ENCODE measurements at regions not wholly inside any gene's neighbourhood (a gene's known extent, or its start where the extent isn't known, plus 50 kb on each side); places are given as distances from the start of the nearest gene placed in this dataset.

DNA sequence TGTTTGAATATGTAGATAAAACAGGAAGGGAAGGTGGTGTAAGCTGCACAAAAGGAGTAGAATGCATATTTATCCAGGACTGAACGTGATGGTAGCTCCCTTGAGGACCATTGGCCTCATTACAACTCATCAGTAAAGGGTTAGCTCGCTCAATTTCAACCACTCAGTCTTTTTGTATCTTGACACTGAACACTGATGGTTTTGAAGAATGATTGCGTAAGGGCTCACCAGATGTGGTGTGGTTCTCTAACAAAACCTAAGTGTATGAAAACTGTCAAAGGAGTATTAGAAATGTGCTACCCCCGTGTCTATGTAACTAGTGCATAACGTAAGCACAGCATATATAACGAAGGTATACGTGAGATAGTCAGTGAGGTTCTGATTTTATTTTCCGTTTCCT lies 272.4 kb upstream of the THSD7B start:
- Mint-ChIP-seq H3K27me3 (ENCODE audit: low read depth) (peaks cover 2% of the 10 kb centered on the region), H3K4me3 (ENCODE audit: low read depth) (no peak overlapping the region), H3K9me3 (no peaks in the 10 kb centered on the region), H3K27ac (no peak overlapping the region), H3K36me3 (ENCODE audit: low read depth) (no peaks in the 10 kb centered on the region), H3K4me1 (ENCODE audit: low read depth) (no peaks in the 10 kb centered on the region)
- intact Hi-C loops (cut with micrococcal nuclease): no loop called here
- no peak for DNase-seq (ENCODE audit: low spot score)

DNA sequence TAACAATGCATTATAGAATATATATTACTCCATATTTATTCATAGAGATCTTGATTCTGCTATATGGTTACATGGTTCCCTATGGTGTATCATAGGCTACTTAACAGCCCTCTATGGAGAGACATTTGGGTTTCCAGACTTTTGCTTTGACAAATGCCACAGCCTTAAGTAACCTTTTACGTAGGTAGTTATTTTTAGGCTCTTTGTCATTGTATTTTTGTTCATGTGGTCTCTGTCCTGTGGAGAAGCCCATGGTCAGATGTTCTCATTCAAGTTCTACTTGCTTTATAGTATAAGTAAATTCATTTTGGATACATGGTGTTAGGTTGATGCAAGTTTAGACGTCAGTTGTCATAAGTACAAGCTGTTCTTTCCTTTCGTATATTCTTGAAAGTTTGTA lies 275.2 kb upstream of the THSD7B start:
- Mint-ChIP-seq H3K36me3 (ENCODE audit: low read depth) (no peaks in the 10 kb centered on the region), H3K27me3 (ENCODE audit: low read depth) (peaks cover 4% of the 10 kb centered on the region), H3K9me3 (no peaks in the 10 kb centered on the region), H3K4me3 (ENCODE audit: low read depth) (no peak overlapping the region), H3K27ac (no peak overlapping the region), H3K4me1 (ENCODE audit: low read depth) (no peaks in the 10 kb centered on the region)
- DNase-seq (ENCODE audit: low spot score): no peak
- intact Hi-C loops (cut with micrococcal nuclease): no loop called here

DNA sequence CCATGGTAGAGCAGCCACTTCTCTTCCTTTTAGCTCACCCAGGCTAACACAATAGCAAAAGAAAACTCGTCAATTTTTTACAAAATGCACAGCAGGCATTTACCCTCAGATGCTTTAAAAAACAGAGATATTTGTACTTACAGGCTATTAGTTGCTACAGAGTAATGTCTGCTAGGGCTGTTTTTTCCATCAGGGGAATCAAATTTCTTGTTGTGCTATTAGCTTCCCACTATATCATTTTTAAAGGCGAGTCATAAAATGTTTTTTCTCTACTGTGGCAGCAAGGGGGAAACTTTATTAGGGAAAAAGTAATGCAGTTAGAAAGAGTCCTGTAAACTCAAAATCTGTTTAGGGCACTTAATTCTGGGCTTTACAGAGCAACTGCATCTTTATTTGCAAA lies 277.9 kb upstream of the THSD7B start:
- H3K9me3 Mint-ChIP-seq: no peaks in the 10 kb centered on the region
- intact Hi-C loops (cut with micrococcal nuclease): no loop called here
- no peaks in the 10 kb centered on the region for H3K36me3 Mint-ChIP-seq (ENCODE audit: low read depth)
- peaks cover 4% of the 10 kb centered on the region for H3K27me3 Mint-ChIP-seq (ENCODE audit: low read depth)
- no peak overlapping the region for H3K4me3 Mint-ChIP-seq (ENCODE audit: low read depth)
- H3K27ac Mint-ChIP-seq: no peak overlapping the region
- DNase-seq (ENCODE audit: low spot score): no peak
- no peaks in the 10 kb centered on the region for H3K4me1 Mint-ChIP-seq (ENCODE audit: low read depth)

DNA sequence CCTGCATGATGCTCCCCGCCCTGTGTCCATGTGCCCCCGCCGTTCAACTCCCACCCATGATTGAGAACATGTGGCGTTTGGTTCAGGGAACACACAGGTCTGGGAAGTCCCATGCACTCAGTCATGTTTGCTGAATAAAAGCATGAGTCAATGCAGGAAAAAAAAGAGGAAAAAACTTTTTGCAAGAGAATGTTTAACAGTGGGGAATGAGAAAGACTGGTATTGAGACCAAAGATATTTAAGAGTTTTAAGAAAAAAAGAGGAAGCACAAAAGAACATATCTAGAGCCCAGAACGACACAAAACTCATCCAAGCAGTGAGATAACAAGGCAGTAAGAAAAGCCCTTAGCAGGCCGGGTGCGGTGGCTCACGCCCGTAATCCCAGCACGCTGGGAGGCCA lies 279.2 kb upstream of the THSD7B start:
- no peaks in the 10 kb centered on the region for H3K36me3 Mint-ChIP-seq (ENCODE audit: low read depth)

DNA sequence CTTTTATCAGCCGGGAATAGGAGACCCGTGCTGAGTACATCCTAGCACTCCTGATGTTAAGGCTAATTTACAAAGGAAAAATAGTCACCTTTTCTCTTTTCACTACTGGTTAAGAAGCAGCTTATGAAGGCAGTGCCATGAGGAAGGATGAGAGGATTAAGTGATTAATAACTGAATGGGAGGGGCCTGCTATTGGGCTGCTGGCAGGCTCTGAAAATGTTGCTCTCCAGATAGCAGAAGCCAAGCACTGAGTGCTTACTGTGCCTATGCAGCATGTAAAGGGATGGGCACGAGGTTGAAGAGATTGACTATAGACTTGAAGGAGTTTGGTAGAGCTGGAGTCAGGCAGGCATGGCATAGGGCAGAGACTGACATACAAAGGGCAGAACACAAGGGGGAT lies 282.4 kb upstream of the THSD7B start:
- H3K4me1 Mint-ChIP-seq (ENCODE audit: low read depth): no peaks in the 10 kb centered on the region
- DNase-seq (ENCODE audit: low spot score): no peak
- no peaks in the 10 kb centered on the region for H3K36me3 Mint-ChIP-seq (ENCODE audit: low read depth)
- intact Hi-C loops (cut with micrococcal nuclease): no loop called here
- H3K9me3 Mint-ChIP-seq: peaks cover 5% of the 10 kb centered on the region
- H3K27ac Mint-ChIP-seq: no peak overlapping the region
- no peak overlapping the region for H3K4me3 Mint-ChIP-seq (ENCODE audit: low read depth)
- H3K27me3 Mint-ChIP-seq (ENCODE audit: low read depth): peaks cover 3% of the 10 kb centered on the region

More for the DNA sequence above, 279.2 kb upstream of the THSD7B start:
- Mint-ChIP-seq H3K27me3 (ENCODE audit: low read depth) (peaks cover 4% of the 10 kb centered on the region), H3K4me1 (ENCODE audit: low read depth) (no peaks in the 10 kb centered on the region), H3K27ac (no peak overlapping the region), H3K4me3 (ENCODE audit: low read depth) (no peak overlapping the region), H3K9me3 (no peaks in the 10 kb centered on the region)
- intact Hi-C loops (cut with micrococcal nuclease): no loop called here
- no peak for DNase-seq (ENCODE audit: low spot score)

DNA sequence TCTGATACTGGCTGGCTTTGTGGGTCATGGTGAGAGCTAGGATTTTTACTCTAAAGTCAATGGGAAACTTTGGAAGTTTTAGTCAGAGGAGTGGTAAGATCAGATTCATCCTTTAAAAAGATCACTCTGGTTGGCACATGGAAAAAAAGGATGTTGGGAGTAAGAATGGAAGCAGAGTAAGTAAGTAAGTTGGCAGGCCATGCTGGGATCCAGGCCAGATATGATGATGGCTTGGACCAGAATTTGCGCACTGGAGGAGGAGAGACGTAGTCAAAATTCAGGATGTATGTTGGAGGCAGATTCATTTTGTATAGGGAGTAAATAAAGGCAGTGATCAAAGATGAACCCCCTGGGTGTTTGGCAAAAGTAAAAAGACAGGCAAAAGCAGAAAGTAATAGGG lies 283.3 kb upstream of the THSD7B start:
- H3K4me3 Mint-ChIP-seq (ENCODE audit: low read depth): no peak overlapping the region
- H3K36me3 Mint-ChIP-seq (ENCODE audit: low read depth): no peaks in the 10 kb centered on the region
- no peaks in the 10 kb centered on the region for H3K4me1 Mint-ChIP-seq (ENCODE audit: low read depth)
- no peak overlapping the region for H3K27ac Mint-ChIP-seq
- DNase-seq (ENCODE audit: low spot score): no peak
- H3K27me3 Mint-ChIP-seq (ENCODE audit: low read depth): peaks cover 3% of the 10 kb centered on the region
- intact Hi-C loops (cut with micrococcal nuclease): no loop called here
- peaks cover 5% of the 10 kb centered on the region for H3K9me3 Mint-ChIP-seq

DNA sequence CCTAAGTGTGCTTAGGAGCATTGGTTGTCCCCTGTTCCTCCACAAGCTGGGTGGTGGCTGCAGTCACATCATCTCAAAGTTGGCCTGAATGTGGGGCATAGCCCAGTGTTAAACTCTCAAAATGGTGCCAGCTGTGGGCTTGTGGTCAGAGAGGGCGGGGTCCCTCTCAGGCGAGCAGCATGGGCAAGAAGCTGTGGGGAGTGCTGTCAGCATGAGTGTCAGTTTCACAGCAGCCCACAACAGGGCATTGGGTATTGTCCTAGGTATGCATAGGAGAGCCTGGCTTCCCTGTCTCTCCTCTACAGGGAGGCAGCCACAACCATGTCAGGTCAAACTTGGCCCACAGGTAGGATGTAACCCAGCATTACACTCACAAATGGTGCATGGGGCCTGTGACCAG lies 285.6 kb upstream of the THSD7B start:
- no peak for DNase-seq (ENCODE audit: low spot score)
- no peaks in the 10 kb centered on the region for H3K36me3 Mint-ChIP-seq (ENCODE audit: low read depth)
- intact Hi-C loops (cut with micrococcal nuclease): no loop called here
- H3K9me3 Mint-ChIP-seq: peaks cover 5% of the 10 kb centered on the region
- no peak overlapping the region for H3K27ac Mint-ChIP-seq
- no peak overlapping the region for H3K4me3 Mint-ChIP-seq (ENCODE audit: low read depth)
- peaks cover 2% of the 10 kb centered on the region for H3K27me3 Mint-ChIP-seq (ENCODE audit: low read depth)
- H3K4me1 Mint-ChIP-seq (ENCODE audit: low read depth): no peaks in the 10 kb centered on the region

DNA sequence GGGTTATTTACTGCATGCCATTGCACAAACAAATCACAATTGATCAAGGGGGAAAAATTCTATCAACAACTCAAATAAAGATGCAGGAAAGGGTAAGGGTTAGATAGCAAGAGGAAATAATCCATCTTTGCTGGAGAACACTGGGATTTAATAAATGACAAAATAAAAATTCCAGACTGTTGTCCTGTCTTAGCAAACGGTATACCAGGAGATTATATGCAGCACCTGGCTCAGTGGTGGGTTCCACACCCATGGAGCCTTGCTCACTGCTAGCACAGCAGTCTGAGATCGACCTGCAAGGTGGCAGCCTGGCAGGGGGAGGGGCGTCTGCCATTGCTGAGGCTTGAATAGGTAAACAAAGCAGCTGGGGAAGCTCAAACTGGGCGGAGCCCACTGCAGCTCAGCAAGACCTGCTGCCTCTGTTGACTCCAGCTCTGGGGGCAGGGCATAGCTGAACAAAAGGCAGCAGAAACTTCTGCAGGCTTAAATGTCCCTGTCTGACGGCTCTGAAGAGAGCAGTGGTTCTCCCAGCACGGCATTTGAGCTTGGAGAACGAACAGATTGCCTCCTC lies 296.5 kb upstream of the THSD7B start:
- H3K27ac Mint-ChIP-seq: no peak overlapping the region
- no peaks in the 10 kb centered on the region for H3K9me3 Mint-ChIP-seq
- no peak for DNase-seq (ENCODE audit: low spot score)
- H3K4me3 Mint-ChIP-seq (ENCODE audit: low read depth): no peak overlapping the region
- intact Hi-C loops (cut with micrococcal nuclease): no loop called here
- no peaks in the 10 kb centered on the region for H3K36me3 Mint-ChIP-seq (ENCODE audit: low read depth)
- H3K27me3 Mint-ChIP-seq (ENCODE audit: low read depth): peaks cover 12% of the 10 kb centered on the region
- H3K4me1 Mint-ChIP-seq (ENCODE audit: low read depth): no peaks in the 10 kb centered on the region

DNA sequence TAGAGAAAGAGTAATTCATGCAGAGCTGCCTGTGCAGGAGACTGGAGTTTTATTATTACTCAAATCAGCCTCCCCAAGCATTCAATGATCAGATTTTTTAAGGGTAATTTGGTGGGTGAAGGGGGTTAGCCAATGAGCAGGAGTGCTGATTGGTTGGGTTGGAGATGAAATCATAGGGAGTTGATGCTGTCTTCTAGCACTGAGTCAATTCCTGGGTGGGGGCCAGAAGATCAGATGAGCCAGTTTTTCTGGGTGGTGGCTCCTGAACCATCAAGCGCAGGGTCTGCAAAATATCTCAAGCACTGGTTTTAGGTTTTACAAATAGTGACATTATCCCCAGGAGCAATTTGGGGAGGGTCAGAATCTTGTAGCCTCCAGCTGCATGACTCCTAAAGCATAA lies 312.8 kb upstream of the THSD7B start:
- no peak overlapping the region for H3K4me3 Mint-ChIP-seq (ENCODE audit: low read depth)
- no peak overlapping the region for H3K27ac Mint-ChIP-seq
- intact Hi-C loops (cut with micrococcal nuclease): no loop called here
- no peaks in the 10 kb centered on the region for H3K36me3 Mint-ChIP-seq (ENCODE audit: low read depth)
- DNase-seq (ENCODE audit: low spot score): no peak
- no peaks in the 10 kb centered on the region for H3K9me3 Mint-ChIP-seq
- peaks cover 30% of the 10 kb centered on the region for H3K27me3 Mint-ChIP-seq (ENCODE audit: low read depth)
- H3K4me1 Mint-ChIP-seq (ENCODE audit: low read depth): no peaks in the 10 kb centered on the region

DNA sequence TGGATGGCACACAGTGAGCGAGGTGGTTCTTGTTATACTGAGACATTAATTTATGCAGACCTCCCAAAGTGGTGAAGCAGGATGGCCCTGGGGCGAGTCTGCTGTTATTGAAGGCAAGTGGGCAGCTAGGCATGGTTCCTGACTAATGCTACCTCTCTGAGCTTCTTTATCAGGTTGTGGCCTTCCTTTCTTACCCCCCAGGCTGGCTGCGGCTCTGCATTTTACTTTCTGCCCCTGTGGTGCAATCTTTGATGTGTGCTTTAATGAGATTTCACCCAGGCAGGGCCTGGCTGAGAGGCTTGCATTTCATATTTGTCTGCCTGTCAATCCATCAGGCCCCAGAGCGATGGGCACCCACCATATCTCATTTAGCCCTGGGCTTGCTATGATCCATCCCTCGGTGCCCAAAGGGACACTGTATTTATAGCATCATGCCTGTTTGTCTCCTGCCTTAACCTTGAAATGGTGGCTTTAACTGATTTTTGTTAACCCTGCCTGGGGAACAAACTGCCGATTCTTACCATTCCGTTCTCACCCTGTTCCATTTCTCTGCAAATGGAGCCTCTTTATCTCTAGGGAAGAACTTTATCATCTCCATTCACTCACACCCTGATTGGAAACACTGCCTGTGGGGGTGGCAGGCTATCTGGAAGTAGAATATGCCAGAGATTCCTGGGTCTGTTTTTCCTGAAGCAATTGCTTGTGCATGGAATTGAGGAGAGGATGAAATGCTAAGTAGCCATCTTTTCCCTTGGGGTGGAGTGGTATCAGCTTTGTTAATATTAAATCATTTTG lies 316.2 kb upstream of the THSD7B start:
- DNase-seq (ENCODE audit: low spot score): no peak
- Mint-ChIP-seq H3K4me1 (ENCODE audit: low read depth) (no peaks in the 10 kb centered on the region), H3K27ac (no peak overlapping the region), H3K27me3 (ENCODE audit: low read depth) (peaks cover 22% of the 10 kb centered on the region), H3K36me3 (ENCODE audit: low read depth) (no peaks in the 10 kb centered on the region), H3K9me3 (no peaks in the 10 kb centered on the region), H3K4me3 (ENCODE audit: low read depth) (no peak overlapping the region)
- intact Hi-C loops (cut with micrococcal nuclease): no loop called here

DNA sequence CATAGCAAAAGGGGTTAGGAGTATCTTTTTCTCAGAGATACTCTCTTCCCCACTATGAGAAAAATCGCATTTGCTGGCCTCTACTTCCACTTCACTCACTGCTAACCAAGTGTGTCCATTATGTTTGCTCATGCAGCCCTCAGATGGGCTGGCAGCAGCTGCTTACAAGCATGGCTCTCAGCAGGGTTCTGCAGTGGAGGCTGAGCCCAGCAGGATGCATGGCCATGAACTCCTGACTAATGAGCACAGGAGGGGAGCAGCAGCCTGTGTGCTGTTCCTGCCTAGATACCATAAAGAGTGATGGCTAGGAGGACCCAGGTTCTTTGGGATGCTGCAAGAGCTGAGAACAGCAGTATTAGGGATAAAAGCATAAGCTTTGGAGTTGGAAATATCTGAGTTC lies 316.9 kb upstream of the THSD7B start:
- Mint-ChIP-seq H3K9me3 (no peaks in the 10 kb centered on the region), H3K27me3 (ENCODE audit: low read depth) (peaks cover 18% of the 10 kb centered on the region), H3K36me3 (ENCODE audit: low read depth) (no peaks in the 10 kb centered on the region), H3K4me3 (ENCODE audit: low read depth) (no peak overlapping the region), H3K27ac (no peak overlapping the region), H3K4me1 (ENCODE audit: low read depth) (no peaks in the 10 kb centered on the region)
- intact Hi-C loops (cut with micrococcal nuclease): no loop called here
- DNase-seq (ENCODE audit: low spot score): no peak

DNA sequence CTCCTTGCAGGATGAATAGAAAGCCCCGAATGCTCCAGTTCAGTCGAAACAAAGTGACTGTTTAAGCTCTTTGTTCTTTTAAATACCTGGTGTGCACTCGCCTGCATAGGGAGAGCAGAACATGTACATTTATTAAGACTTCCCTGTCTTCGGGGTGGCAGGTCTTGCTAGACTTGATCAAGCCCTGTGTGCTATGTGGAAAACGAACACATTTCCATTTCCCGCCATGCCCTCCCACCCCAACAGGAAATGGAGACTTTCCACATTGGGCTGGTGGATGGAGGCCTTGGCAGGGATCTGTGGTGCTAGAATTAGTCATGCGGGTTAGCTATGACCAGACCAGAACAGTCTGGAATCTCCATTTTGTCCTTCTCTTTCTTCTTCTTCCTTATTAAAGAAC lies 321.0 kb upstream of the THSD7B start:
- Mint-ChIP-seq H3K4me3 (ENCODE audit: low read depth) (no peak overlapping the region), H3K9me3 (no peaks in the 10 kb centered on the region), H3K27me3 (ENCODE audit: low read depth) (peaks cover 11% of the 10 kb centered on the region), H3K4me1 (ENCODE audit: low read depth) (no peaks in the 10 kb centered on the region), H3K27ac (no peak overlapping the region), H3K36me3 (ENCODE audit: low read depth) (no peaks in the 10 kb centered on the region)
- no peak for DNase-seq (ENCODE audit: low spot score)
- intact Hi-C loops (cut with micrococcal nuclease): no loop called here

DNA sequence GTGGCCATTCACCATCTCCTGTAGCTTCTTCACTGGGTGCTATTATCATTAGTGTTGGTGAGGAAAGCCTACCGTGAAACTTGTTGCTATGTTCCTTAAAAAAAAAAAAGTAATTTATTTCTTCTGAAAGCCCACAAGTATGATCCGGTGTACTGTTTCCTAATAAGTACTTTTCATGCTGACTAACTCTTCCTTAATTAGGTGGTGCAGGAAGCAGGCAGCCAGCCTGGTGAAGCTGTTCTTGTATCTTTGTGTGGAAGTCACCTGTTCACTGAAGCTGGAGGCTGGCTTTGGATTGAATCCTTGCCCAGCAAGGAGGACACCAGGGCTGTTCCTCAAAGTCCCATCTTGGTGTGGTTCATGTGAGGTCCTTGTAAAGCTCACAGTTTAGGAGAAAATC lies 321.7 kb upstream of the THSD7B start:
- Mint-ChIP-seq H3K4me3 (ENCODE audit: low read depth) (no peak overlapping the region), H3K27ac (no peak overlapping the region), H3K36me3 (ENCODE audit: low read depth) (no peaks in the 10 kb centered on the region), H3K4me1 (ENCODE audit: low read depth) (no peaks in the 10 kb centered on the region), H3K27me3 (ENCODE audit: low read depth) (peaks cover 11% of the 10 kb centered on the region), H3K9me3 (no peaks in the 10 kb centered on the region)
- no peak for DNase-seq (ENCODE audit: low spot score)
- intact Hi-C loops (cut with micrococcal nuclease): no loop called here
